ENCODE measurements at regions not wholly inside any gene's neighbourhood (a gene's known extent, or its start where the extent isn't known, plus 50 kb on each side); places are given as distances from the start of the nearest gene placed in this dataset.

DNA sequence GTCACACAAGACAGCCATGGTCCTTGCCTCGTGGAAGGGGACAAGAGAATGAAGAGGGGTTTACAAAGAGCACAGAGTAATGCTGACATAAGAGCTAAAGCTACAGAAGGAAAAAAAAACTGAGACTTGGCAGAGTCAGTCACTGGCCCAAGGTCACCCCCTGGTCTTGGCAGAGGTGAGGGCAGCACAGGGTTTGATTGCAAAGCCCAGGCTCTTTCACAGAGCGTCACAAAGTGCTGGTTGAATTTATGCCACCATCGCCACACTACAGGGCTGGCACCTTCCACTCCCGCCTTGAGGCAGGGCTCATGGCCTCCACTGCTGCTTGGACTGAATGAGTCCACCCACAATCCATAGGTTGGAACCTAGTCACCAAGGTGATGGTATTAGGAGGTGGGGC, 190.2 kb downstream of the INHBB start:
- no peak for TF ChIP-seq EZH2 (IDR thresholded peaks at IDR 0.05; ENCODE audit: borderline replicate concordance, low read length)
- TF ChIP-seq, protein P1, sequence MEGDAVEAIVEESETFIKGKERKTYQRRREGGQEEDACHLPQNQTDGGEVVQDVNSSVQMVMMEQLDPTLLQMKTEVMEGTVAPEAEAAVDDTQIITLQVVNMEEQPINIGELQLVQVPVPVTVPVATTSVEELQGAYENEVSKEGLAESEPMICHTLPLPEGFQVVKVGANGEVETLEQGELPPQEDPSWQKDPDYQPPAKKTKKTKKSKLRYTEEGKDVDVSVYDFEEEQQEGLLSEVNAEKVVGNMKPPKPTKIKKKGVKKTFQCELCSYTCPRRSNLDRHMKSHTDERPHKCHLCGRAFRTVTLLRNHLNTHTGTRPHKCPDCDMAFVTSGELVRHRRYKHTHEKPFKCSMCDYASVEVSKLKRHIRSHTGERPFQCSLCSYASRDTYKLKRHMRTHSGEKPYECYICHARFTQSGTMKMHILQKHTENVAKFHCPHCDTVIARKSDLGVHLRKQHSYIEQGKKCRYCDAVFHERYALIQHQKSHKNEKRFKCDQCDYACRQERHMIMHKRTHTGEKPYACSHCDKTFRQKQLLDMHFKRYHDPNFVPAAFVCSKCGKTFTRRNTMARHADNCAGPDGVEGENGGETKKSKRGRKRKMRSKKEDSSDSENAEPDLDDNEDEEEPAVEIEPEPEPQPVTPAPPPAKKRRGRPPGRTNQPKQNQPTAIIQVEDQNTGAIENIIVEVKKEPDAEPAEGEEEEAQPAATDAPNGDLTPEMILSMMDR (IDR thresholded peaks at IDR 0.05; ENCODE audit: low read length): no peak

Data from OCI-LY1 (cell line).